ENCODE measurements at regions not wholly inside any gene's neighbourhood (a gene's known extent, or its start where the extent isn't known, plus 50 kb on each side); places are given as distances from the start of the nearest gene placed in this dataset.

DNA sequence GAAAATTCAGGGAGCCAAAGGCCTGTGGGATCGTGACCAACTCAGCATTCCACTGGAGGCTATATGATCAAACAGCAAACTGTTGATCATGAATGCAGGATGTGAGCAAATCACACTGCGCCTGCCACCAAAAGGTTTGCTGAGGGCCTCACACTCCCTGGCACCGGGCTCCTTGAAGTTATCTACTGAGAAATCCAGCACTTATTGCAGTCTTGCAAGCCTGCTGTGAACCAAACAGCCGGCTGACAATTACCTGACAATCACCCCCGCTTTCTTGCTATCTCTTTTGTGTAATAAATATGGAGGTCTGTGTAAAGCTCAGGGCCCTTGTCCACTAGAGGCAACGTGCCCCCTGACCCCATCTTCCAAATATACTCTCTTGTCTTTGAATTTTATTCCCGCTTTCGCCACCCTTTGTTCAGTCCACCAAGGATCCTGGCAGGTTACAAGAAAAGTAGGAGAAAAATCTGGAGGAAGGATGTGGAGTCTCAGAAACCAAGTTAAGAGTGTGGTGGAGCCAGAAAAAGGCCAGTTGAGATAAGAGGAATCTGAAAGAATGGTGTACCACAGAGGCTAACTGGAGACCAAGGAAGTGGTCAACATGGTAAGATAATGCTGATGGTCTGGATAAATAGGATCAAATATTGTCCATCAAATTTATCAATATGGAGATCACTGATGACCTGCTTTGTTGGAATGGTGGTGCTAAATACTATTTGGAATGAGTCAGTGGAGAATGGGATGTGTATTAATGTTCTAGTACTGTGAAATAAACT lies 229.2 kb downstream of the ALX1 start:
- no peaks in the 10 kb centered on the region for H3K9me3 ChIP-seq
- ATAC-seq (no peak), DNase-seq (no peak)
- H3K27ac ChIP-seq, result no peak overlapping the region
- H3K27me3 ChIP-seq (ENCODE audit: insufficient read depth in 3 of 3, low read length in 2 of 3), result no peaks in the 10 kb centered on the region
- WGBS, 3 donors, result 50 to 59% (median 55%) methylated on average over 8 of the region's 8 CpGs
- H3K4me1 ChIP-seq, result no peaks in the 10 kb centered on the region
- TF ChIP-seq, protein P1, sequence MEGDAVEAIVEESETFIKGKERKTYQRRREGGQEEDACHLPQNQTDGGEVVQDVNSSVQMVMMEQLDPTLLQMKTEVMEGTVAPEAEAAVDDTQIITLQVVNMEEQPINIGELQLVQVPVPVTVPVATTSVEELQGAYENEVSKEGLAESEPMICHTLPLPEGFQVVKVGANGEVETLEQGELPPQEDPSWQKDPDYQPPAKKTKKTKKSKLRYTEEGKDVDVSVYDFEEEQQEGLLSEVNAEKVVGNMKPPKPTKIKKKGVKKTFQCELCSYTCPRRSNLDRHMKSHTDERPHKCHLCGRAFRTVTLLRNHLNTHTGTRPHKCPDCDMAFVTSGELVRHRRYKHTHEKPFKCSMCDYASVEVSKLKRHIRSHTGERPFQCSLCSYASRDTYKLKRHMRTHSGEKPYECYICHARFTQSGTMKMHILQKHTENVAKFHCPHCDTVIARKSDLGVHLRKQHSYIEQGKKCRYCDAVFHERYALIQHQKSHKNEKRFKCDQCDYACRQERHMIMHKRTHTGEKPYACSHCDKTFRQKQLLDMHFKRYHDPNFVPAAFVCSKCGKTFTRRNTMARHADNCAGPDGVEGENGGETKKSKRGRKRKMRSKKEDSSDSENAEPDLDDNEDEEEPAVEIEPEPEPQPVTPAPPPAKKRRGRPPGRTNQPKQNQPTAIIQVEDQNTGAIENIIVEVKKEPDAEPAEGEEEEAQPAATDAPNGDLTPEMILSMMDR (IDR thresholded peaks at IDR 0.05), result no peak
- H3K36me3 ChIP-seq (ENCODE audit: insufficient read depth in 1 of 2, low read depth in 1 of 2), result no peaks in the 10 kb centered on the region
- no peak overlapping the region for H3K4me3 ChIP-seq
- intact Hi-C loops (cut with DNase I), result no loop called here

DNA sequence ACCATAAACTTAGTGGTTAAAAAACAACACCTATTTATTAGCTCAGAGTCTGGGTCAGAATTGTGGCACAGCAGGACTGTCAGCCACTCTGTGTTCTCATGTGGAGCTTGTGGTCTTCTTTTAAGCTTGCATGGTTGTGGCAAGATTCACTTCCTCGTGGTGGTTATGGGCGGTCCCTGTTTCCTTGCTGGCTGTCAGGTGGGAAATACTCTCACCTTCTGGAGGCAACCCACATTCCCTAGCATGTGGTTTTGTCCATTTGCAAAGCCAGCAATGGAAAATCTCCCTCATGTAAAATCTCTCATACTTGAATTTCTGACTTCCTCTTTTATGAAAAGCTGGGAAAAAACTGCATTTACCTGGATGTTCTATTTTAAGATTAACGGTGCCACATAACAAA lies 229.8 kb downstream of the ALX1 start:
- Histone ChIP-seq H3K27me3 (ENCODE audit: insufficient read depth in 3 of 3, low read length in 2 of 3) (no peaks in the 10 kb centered on the region), H3K4me1 (no peaks in the 10 kb centered on the region), H3K9me3 (no peaks in the 10 kb centered on the region), H3K36me3 (ENCODE audit: insufficient read depth in 1 of 2, low read depth in 1 of 2) (no peaks in the 10 kb centered on the region), H3K27ac (no peak overlapping the region), H3K4me3 (no peak overlapping the region)
- TF ChIP-seq, protein P1 (IDR thresholded peaks at IDR 0.05), result no peak
- DNase-seq, result no peak
- intact Hi-C loops (cut with DNase I), result no loop called here
- no peak for ATAC-seq
- 69 to 77% (median 74%) methylated on average over 3 of the region's 3 CpGs for WGBS, 3 donors

DNA sequence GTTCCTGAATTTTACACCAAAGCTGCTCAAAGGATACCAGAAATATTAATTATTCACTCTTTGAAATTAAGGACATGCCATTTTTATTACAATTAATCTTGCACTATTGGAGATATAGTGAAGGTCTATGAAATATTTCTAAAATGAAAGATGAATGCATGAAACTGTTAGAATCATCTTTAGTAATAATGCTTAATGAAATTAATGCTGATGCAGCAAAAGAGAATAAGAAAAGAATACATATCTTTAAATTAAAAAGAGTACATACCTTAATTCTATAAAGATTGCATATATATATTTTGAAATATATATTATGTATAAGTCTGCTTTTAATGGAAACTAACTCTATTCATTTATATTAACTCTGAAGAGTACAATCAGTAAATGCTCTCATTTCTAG lies 236.0 kb downstream of the ALX1 start:
- ATAC-seq, result no peak
- no peaks in the 10 kb centered on the region for H3K9me3 ChIP-seq
- no peak for DNase-seq
- H3K4me1 ChIP-seq, result no peaks in the 10 kb centered on the region
- H3K36me3 ChIP-seq (ENCODE audit: insufficient read depth in 1 of 2, low read depth in 1 of 2), result no peaks in the 10 kb centered on the region
- no peak overlapping the region for H3K4me3 ChIP-seq
- intact Hi-C loops (cut with DNase I), result no loop called here
- H3K27me3 ChIP-seq (ENCODE audit: insufficient read depth in 3 of 3, low read length in 2 of 3), result no peaks in the 10 kb centered on the region
- no peak overlapping the region for H3K27ac ChIP-seq
- TF ChIP-seq, protein P1 (IDR thresholded peaks at IDR 0.05), result no peak

DNA sequence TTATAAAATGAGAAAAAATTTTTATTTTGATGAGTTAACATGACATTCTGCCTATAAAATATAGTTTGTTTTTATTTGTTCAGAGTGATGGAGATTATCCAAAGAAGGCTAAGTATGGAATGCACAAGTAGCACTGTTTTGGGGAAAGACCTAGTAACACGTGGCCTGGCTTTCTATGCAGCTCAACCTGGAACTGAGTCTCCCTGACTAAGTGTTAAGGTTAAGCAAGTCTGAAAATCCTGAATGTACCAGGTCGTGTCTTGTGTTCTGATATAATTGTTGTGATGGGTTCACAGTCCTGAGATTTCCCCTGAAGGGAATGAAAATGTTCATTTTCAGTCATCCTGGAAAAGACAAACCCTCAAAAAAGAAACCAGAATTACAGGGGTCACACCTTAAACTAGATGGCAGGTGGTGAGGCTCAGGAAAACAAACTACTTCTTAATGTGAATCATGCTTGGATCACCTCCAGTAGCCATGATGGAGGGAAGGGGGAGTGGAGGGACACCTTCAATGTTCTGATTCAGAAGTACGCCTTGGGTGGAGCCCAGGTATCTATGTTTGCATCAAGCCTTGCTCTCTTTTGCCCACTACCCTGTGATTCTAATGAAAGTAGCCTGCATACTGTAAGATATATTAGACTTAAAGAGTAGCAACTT lies 236.8 kb downstream of the ALX1 start:
- Histone ChIP-seq H3K4me1 (no peaks in the 10 kb centered on the region), H3K36me3 (ENCODE audit: insufficient read depth in 1 of 2, low read depth in 1 of 2) (no peaks in the 10 kb centered on the region), H3K9me3 (no peaks in the 10 kb centered on the region), H3K4me3 (no peak overlapping the region), H3K27ac (no peak overlapping the region), H3K27me3 (ENCODE audit: insufficient read depth in 3 of 3, low read length in 2 of 3) (no peaks in the 10 kb centered on the region)
- TF ChIP-seq, protein P1 (IDR thresholded peaks at IDR 0.05), result no peak
- no peak for DNase-seq
- ATAC-seq, result no peak
- intact Hi-C loops (cut with DNase I), result no loop called here
- whole genome bisulfite sequencing, 3 donors, result 56 to 69% (median 61%) methylated on average over 3 of the region's 3 CpGs
